ENCODE measurements at regions not wholly inside any gene's neighbourhood (a gene's known extent, or its start where the extent isn't known, plus 50 kb on each side); places are given as distances from the start of the nearest gene placed in this dataset.

- no peak for TF ChIP-seq CTCF (IDR thresholded peaks at IDR 0.05; ENCODE audit: poor library complexity)
- no peak for TF ChIP-seq EZH2 (IDR thresholded peaks at IDR 0.05; ENCODE audit: borderline replicate concordance)
These were observed 195.9 kb upstream of the BANK1 start for GRCh38 chr4:101594588-101594987.
